ENCODE measurements at regions not wholly inside any gene's neighbourhood (a gene's known extent, or its start where the extent isn't known, plus 50 kb on each side); places are given as distances from the start of the nearest gene placed in this dataset.

- ATAC-seq (no peak), DNase-seq (no peak)
- ChIA-PET POLR2A (no interaction called here), CTCF (no interaction called here)
- Mint-ChIP-seq H3K9me3 (peaks cover 0 to 8% (median 2%) of the 10 kb centered on the region in 11 donors), H3K4me3 (peak overlapping the region in 3 of 10 donors; percentile 13 to 52 (median 43)), H3K27me3 (peaks cover 0 to 16% (median 0%) of the 10 kb centered on the region in 5 donors), H3K36me3 (peaks cover 0 to 41% (median 9%) of the 10 kb centered on the region in 5 donors), H3K4me1 (peaks cover 11 to 57% (median 26%) of the 10 kb centered on the region in 7 donors), H3K27ac (peak overlapping the region in 1 of 9 donors; percentile 44)
- Histone ChIP-seq H3K36me3 (ENCODE audit: control insufficient read depth in 2 of 3, insufficient read depth in 3 of 3, low read length in 3 of 3) (no peaks in the 10 kb centered on the region), H3K4me1 (ENCODE audit: control insufficient read depth in 2 of 2, insufficient read depth in 2 of 2, low read length in 2 of 2) (no peaks in the 10 kb centered on the region), H3K4me3 (ENCODE audit: low read length) (no peak overlapping the region), H3K9me3 (ENCODE audit: control insufficient read depth in 2 of 3, low read length in 3 of 3) (no peaks in the 10 kb centered on the region), H3K27me3 (ENCODE audit: control insufficient read depth in 2 of 2, insufficient read depth in 2 of 2, low read length in 2 of 2) (no peaks in the 10 kb centered on the region), H3K27ac (ENCODE audit: low read depth, low read length) (no peak overlapping the region)
- intact Hi-C loops (cut with micrococcal nuclease): no loop called here
Measured at GRCh38 chr14:34014936-34015335, 64.1 kb upstream of the EGLN3 start.

GRCh38 chr14:34013721-34014060, 62.8 kb upstream of the EGLN3 start:
- Mint-ChIP-seq H3K4me3 (peak overlapping the region in 2 of 10 donors; percentile 29 to 73), H3K4me1 (peaks cover 6 to 46% (median 18%) of the 10 kb centered on the region in 7 donors), H3K9me3 (peaks cover 0 to 13% (median 2%) of the 10 kb centered on the region in 11 donors), H3K27ac (peak overlapping the region in 1 of 9 donors; percentile 82), H3K27me3 (peaks cover 0 to 22% (median 0%) of the 10 kb centered on the region in 5 donors), H3K36me3 (peaks cover 0 to 47% (median 10%) of the 10 kb centered on the region in 5 donors)
- peak; percentile 47 for ATAC-seq
- H3K9me3 ChIP-seq (ENCODE audit: control insufficient read depth in 2 of 3, low read length in 3 of 3): no peaks in the 10 kb centered on the region
- H3K36me3 ChIP-seq (ENCODE audit: control insufficient read depth in 2 of 3, insufficient read depth in 3 of 3, low read length in 3 of 3): no peaks in the 10 kb centered on the region
- no peaks in the 10 kb centered on the region for H3K4me1 ChIP-seq (ENCODE audit: control insufficient read depth in 2 of 2, insufficient read depth in 2 of 2, low read length in 2 of 2)
- ChIA-PET POLR2A (no interaction called here), CTCF (no interaction called here)
- H3K27me3 ChIP-seq (ENCODE audit: control insufficient read depth in 2 of 2, insufficient read depth in 2 of 2, low read length in 2 of 2): no peaks in the 10 kb centered on the region
- no peak overlapping the region for H3K27ac ChIP-seq (ENCODE audit: low read depth, low read length)
- H3K4me3 ChIP-seq (ENCODE audit: low read length): no peak overlapping the region
- intact Hi-C loops (cut with micrococcal nuclease): no loop called here
- DNase-seq: no peak

GRCh38 chr14:34012978-34013720, 62.3 kb upstream of the EGLN3 start:
- Histone ChIP-seq H3K4me1 (ENCODE audit: control insufficient read depth in 2 of 2, insufficient read depth in 2 of 2, low read length in 2 of 2) (no peaks in the 10 kb centered on the region), H3K36me3 (ENCODE audit: control insufficient read depth in 2 of 3, insufficient read depth in 3 of 3, low read length in 3 of 3) (no peaks in the 10 kb centered on the region), H3K9me3 (ENCODE audit: control insufficient read depth in 2 of 3, low read length in 3 of 3) (no peaks in the 10 kb centered on the region), H3K27me3 (ENCODE audit: control insufficient read depth in 2 of 2, insufficient read depth in 2 of 2, low read length in 2 of 2) (no peaks in the 10 kb centered on the region), H3K27ac (ENCODE audit: low read depth, low read length) (no peak overlapping the region), H3K4me3 (ENCODE audit: low read length) (no peak overlapping the region)
- Mint-ChIP-seq H3K36me3 (peaks cover 0 to 51% (median 10%) of the 10 kb centered on the region in 5 donors), H3K4me3 (peak overlapping the region in 2 of 10 donors; percentile 29 to 73), H3K27me3 (peaks cover 0 to 24% (median 0%) of the 10 kb centered on the region in 5 donors), H3K4me1 (peaks cover 2 to 41% (median 17%) of the 10 kb centered on the region in 7 donors), H3K27ac (peak overlapping the region in 1 of 9 donors; percentile 82), H3K9me3 (peaks cover 0 to 13% (median 2%) of the 10 kb centered on the region in 11 donors)
- intact Hi-C loops (cut with micrococcal nuclease): no loop called here
- CTCF ChIA-PET: no interaction called here
- no peak for DNase-seq
- POLR2A ChIA-PET: no interaction called here
- peak; percentile 80 for ATAC-seq

- peaks cover 0 to 13% (median 2%) of the 10 kb centered on the region in 11 donors for H3K9me3 Mint-ChIP-seq
- H3K27me3 Mint-ChIP-seq: peaks cover 0 to 32% (median 0%) of the 10 kb centered on the region in 5 donors
- H3K36me3 Mint-ChIP-seq: peaks cover 0 to 56% (median 10%) of the 10 kb centered on the region in 5 donors
- Histone ChIP-seq H3K9me3 (ENCODE audit: control insufficient read depth in 2 of 3, low read length in 3 of 3) (no peaks in the 10 kb centered on the region), H3K36me3 (ENCODE audit: control insufficient read depth in 2 of 3, insufficient read depth in 3 of 3, low read length in 3 of 3) (no peaks in the 10 kb centered on the region), H3K4me1 (ENCODE audit: control insufficient read depth in 2 of 2, insufficient read depth in 2 of 2, low read length in 2 of 2) (no peaks in the 10 kb centered on the region), H3K27me3 (ENCODE audit: control insufficient read depth in 2 of 2, insufficient read depth in 2 of 2, low read length in 2 of 2) (no peaks in the 10 kb centered on the region), H3K27ac (ENCODE audit: low read depth, low read length) (no peak overlapping the region), H3K4me3 (ENCODE audit: low read length) (no peak overlapping the region)
- DNase-seq: no peak
- ChIA-PET CTCF (no interaction called here), POLR2A (no interaction called here)
- intact Hi-C loops (cut with micrococcal nuclease): no loop called here
- peak overlapping the region in 1 of 9 donors; percentile 73 for H3K27ac Mint-ChIP-seq
- ATAC-seq: no peak
- H3K4me3 Mint-ChIP-seq: peak overlapping the region in 2 of 10 donors; percentile 41 to 58
- peaks cover 0 to 41% (median 14%) of the 10 kb centered on the region in 7 donors for H3K4me1 Mint-ChIP-seq
Measured at GRCh38 chr14:34012369-34012768, 61.5 kb upstream of the EGLN3 start.

- no peaks in the 10 kb centered on the region for H3K4me1 ChIP-seq (ENCODE audit: control insufficient read depth in 2 of 2, insufficient read depth in 2 of 2, low read length in 2 of 2)
- Mint-ChIP-seq H3K27ac (no peak overlapping the region), H3K9me3 (peaks cover 0 to 13% (median 2%) of the 10 kb centered on the region in 11 donors), H3K4me1 (peaks cover 0 to 39% (median 9%) of the 10 kb centered on the region in 7 donors), H3K4me3 (no peak overlapping the region), H3K27me3 (peaks cover 0 to 44% (median 0%) of the 10 kb centered on the region in 5 donors), H3K36me3 (peaks cover 0 to 62% (median 14%) of the 10 kb centered on the region in 5 donors)
- H3K27me3 ChIP-seq (ENCODE audit: control insufficient read depth in 2 of 2, insufficient read depth in 2 of 2, low read length in 2 of 2): no peaks in the 10 kb centered on the region
- H3K27ac ChIP-seq (ENCODE audit: low read depth, low read length): no peak overlapping the region
- ATAC-seq (no peak), DNase-seq (no peak)
- H3K4me3 ChIP-seq (ENCODE audit: low read length): no peak overlapping the region
- H3K9me3 ChIP-seq (ENCODE audit: control insufficient read depth in 2 of 3, low read length in 3 of 3): no peaks in the 10 kb centered on the region
- intact Hi-C loops (cut with micrococcal nuclease): no loop called here
- ChIA-PET CTCF (no interaction called here), POLR2A (no interaction called here)
- no peaks in the 10 kb centered on the region for H3K36me3 ChIP-seq (ENCODE audit: control insufficient read depth in 2 of 3, insufficient read depth in 3 of 3, low read length in 3 of 3)
Measured at GRCh38 chr14:34009956-34010355, 59.1 kb upstream of the EGLN3 start.

- H3K9me3 ChIP-seq (ENCODE audit: control insufficient read depth in 2 of 3, low read length in 3 of 3): no peaks in the 10 kb centered on the region
- DNase-seq: no peak
- H3K4me3 ChIP-seq (ENCODE audit: low read length): no peak overlapping the region
- no peaks in the 10 kb centered on the region for H3K4me1 ChIP-seq (ENCODE audit: control insufficient read depth in 2 of 2, insufficient read depth in 2 of 2, low read length in 2 of 2)
- no peaks in the 10 kb centered on the region for H3K27me3 ChIP-seq (ENCODE audit: control insufficient read depth in 2 of 2, insufficient read depth in 2 of 2, low read length in 2 of 2)
- intact Hi-C loops (cut with micrococcal nuclease): no loop called here
- no peak for ATAC-seq
- no peak overlapping the region for H3K27ac Mint-ChIP-seq
- CTCF ChIA-PET: no interaction called here
- POLR2A ChIA-PET: no interaction called here
- H3K4me1 Mint-ChIP-seq: peaks cover 0 to 22% (median 6%) of the 10 kb centered on the region in 7 donors
- H3K4me3 Mint-ChIP-seq: no peak overlapping the region
- no peaks in the 10 kb centered on the region for H3K36me3 ChIP-seq (ENCODE audit: control insufficient read depth in 2 of 3, insufficient read depth in 3 of 3, low read length in 3 of 3)
- no peak overlapping the region for H3K27ac ChIP-seq (ENCODE audit: low read depth, low read length)
- H3K36me3 Mint-ChIP-seq: peaks cover 0 to 50% (median 14%) of the 10 kb centered on the region in 5 donors
- peaks cover 0 to 53% (median 0%) of the 10 kb centered on the region in 5 donors for H3K27me3 Mint-ChIP-seq
- H3K9me3 Mint-ChIP-seq: peaks cover 0 to 13% (median 2%) of the 10 kb centered on the region in 11 donors
Measured at GRCh38 chr14:34007902-34008301, 57.0 kb upstream of the EGLN3 start.

GRCh38 chr14:34005901-34006300, 55.0 kb upstream of the EGLN3 start:
- intact Hi-C loops (cut with micrococcal nuclease): no loop called here
- no peaks in the 10 kb centered on the region for H3K9me3 ChIP-seq (ENCODE audit: control insufficient read depth in 2 of 3, low read length in 3 of 3)
- Mint-ChIP-seq H3K4me1 (peaks cover 0 to 18% (median 0%) of the 10 kb centered on the region in 7 donors), H3K4me3 (no peak overlapping the region), H3K27ac (no peak overlapping the region), H3K9me3 (peaks cover 0 to 11% (median 2%) of the 10 kb centered on the region in 11 donors), H3K27me3 (peaks cover 0 to 65% (median 0%) of the 10 kb centered on the region in 5 donors), H3K36me3 (peaks cover 0 to 51% (median 12%) of the 10 kb centered on the region in 5 donors)
- ChIA-PET POLR2A (no interaction called here), CTCF (no interaction called here)
- H3K27ac ChIP-seq (ENCODE audit: low read depth, low read length): no peak overlapping the region
- no peaks in the 10 kb centered on the region for H3K36me3 ChIP-seq (ENCODE audit: control insufficient read depth in 2 of 3, insufficient read depth in 3 of 3, low read length in 3 of 3)
- ATAC-seq: no peak
- H3K4me1 ChIP-seq (ENCODE audit: control insufficient read depth in 2 of 2, insufficient read depth in 2 of 2, low read length in 2 of 2): no peaks in the 10 kb centered on the region
- no peak overlapping the region for H3K4me3 ChIP-seq (ENCODE audit: low read length)
- DNase-seq: no peak
- no peaks in the 10 kb centered on the region for H3K27me3 ChIP-seq (ENCODE audit: control insufficient read depth in 2 of 2, insufficient read depth in 2 of 2, low read length in 2 of 2)
